Erythroblast (primary cell): ENCODE measurements at regions not wholly inside any gene's neighbourhood (a gene's known extent, or its start where the extent isn't known, plus 50 kb on each side); places are given as distances from the start of the nearest gene placed in this dataset.

ENCODE experiments used
- GATA1 ChIP-seq: IDR thresholded peaks from 2 replicates; pipeline ENCODE4 v1.6.1; 2011; ENCODE audit warnings: low read depth, mild to moderate bottlenecking, control low read depth, low read length, moderate library complexity
- POLR2A ChIP-seq: IDR thresholded peaks from 2 replicates; pipeline ENCODE4 v1.6.1; 2011; ENCODE audit warnings: mild to moderate bottlenecking, low read length

DNA sequence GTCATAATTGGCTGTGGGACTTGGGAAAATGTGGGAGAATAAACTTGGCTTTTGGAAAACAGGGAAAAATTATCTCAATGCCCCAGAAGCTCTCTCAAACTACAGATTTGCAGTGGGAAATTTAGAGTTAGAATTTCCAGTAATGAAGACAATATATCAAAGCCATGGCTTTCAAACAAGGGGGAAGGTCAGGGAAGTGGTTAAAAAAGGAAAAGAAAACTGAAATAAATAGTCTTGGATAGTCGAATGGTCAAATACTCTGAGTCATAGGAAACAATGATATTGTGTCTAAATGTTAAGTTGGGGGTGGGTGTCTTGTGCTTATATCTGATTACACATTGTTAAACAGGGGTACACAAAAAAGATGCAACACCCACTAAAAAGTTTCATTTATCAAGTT, 272.4 kb upstream of the COL8A1 start:
- TF ChIP-seq POLR2A (no peak), GATA1 (no peak)
